HG03108 (cell line): ENCODE measurements at regions not wholly inside any gene's neighbourhood (a gene's known extent, or its start where the extent isn't known, plus 50 kb on each side); places are given as distances from the start of the nearest gene placed in this dataset.

Source experiments
- ATAC-seq: cut with Tn5 transposase; IDR thresholded peaks from one replicate; pipeline ENCODE4 v1.9.1; 2021; ENCODE audit warnings: moderate library complexity; ENCODE audit not compliant: unreplicated experiment

DNA sequence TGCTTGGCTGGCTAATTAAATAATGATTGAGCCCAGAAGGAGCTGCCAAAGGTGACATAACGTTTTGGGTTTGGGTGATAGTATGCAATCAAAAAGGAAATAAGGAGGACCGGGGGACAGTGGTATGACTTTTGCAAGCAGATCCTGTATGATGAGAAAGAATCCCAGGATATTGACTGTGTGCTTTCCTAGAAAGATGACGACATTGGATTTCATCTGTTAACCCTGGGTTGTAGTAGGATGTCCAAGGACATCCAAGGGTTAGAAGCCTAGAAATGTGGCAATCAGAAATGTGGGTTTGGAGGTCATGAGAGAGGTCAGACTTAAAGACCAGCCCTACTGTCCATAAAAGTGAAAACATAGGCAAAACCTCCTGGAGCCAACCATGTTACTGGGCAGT lies 50.3 kb upstream of the HMHB1 start:
- no peak for ATAC-seq

DNA sequence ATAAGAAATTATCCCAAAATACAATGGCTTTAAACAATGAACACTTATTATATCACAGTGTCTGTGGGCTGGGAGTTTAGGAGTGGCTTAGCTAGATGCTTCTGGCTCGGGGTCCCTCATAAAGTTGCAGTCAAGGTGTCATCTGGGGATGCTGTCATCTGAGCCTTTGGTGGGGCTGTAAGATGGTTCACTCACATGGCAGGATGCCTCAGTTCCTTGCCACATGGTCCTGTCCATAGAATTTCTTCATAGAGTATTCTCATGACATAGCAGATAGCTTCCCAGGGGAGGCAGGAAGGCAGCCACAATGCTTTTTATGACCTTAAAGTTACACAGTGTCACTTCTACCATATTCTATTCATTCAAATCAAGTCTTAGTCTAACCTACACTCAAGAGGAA lies 51.2 kb upstream of the HMHB1 start:
- ATAC-seq, result no peak

DNA sequence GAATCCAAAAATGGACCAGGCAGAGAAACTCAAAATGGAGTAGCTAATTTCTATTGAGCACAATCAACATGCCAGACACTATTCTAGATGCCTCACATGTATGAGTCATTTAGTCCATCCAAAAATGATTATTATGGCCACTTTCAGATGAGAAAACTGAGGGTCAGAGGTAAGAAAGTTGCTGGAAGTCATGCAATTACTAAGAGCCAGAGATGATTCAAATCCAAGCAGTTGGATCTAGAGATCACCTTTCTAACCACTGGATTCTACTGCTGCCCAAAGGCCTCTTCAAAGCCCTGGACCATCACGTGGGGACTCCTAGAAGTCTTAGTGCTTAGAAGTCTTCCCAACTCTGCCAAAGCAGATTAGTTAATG lies 51.8 kb upstream of the HMHB1 start:
- no peak for ATAC-seq

GRCh38 chr5:143759396-143760130 lies 52.4 kb upstream of the HMHB1 start:
- ATAC-seq, result no peak

DNA sequence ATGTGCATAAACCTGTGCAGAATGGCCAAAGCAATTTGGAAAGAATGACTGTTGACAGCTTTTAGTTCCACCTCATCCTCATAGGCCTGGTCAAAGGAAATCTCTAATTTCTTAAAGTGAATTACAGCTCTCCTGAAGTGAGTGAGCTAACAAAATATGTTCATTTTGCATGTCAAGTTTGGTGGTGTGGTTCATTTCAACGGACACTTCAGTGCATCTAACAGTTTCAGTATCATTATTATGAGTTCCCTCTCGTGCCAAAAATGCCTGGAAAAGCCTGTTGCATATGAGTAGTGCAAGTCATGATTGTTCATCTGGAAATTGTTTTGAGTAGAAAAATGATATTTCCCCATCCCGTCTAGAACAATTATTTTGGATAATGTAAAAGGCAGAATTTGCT lies 53.2 kb upstream of the HMHB1 start:
- no peak for ATAC-seq

- no peak for ATAC-seq
These were observed 53.9 kb upstream of the HMHB1 start for GRCh38 chr5:143758015-143758414.

GRCh38 chr5:143757116-143757515 lies 54.8 kb upstream of the HMHB1 start:
- no peak for ATAC-seq

GRCh38 chr5:143755966-143756365 lies 56.0 kb upstream of the HMHB1 start:
- no peak for ATAC-seq

GRCh38 chr5:143752165-143752850 lies 59.7 kb upstream of the HMHB1 start:
- ATAC-seq, result no peak

- no peak for ATAC-seq
These were observed 60.6 kb upstream of the HMHB1 start for GRCh38 chr5:143751342-143751741.

GRCh38 chr5:143749581-143750205 lies 62.3 kb upstream of the HMHB1 start:
- ATAC-seq, result no peak

DNA sequence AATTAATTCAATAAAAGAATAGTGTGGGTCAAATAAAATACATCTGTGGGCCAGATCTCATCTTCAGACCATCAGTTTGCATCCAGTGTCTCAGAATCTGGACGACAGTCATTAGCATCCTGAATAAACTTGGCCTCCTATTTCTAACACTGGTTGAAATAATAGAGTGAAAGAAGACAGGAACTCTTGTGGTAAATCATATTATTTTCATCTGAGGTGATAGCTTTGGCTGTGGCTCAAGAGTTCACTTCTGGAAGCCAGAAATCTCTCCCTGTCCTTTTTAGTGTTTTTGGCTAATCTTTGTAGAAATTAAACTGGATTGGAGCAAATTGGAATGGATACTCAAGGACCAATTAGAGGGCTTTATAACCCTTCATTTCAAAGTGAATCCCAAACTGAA lies 63.4 kb upstream of the HMHB1 start:
- ATAC-seq, result no peak

DNA sequence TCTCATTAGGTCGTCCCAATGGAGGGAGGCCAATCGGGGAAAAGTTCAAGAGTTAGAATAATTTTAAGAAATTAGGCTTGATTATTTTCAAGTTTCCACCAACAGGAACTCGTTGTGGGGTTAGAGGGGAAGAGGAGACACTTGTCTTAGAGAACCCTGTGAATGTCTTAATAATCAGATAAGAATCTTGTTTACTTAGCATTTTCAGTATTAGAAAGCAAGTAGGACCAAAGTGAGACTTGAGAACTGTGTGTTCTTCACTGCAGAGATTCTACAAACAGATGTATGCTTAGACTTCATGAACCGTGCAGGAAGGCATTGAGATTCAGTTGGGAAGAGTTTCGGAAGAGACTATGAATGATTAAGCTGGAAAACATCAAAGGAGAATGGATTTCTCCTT lies 69.0 kb upstream of the HMHB1 start:
- no peak for ATAC-seq

- ATAC-seq, result no peak
These were observed 70.5 kb upstream of the HMHB1 start for GRCh38 chr5:143741421-143741820.

- no peak for ATAC-seq
These were observed 71.0 kb upstream of the HMHB1 start for GRCh38 chr5:143740956-143741355.

- ATAC-seq, result no peak
These were observed 72.2 kb upstream of the HMHB1 start for GRCh38 chr5:143739746-143740145.

GRCh38 chr5:143738417-143739401 lies 73.3 kb upstream of the HMHB1 start:
- ATAC-seq, result no peak

GRCh38 chr5:143737062-143737461 lies 74.9 kb upstream of the HMHB1 start:
- ATAC-seq, result no peak

- no peak for ATAC-seq
These were observed 77.5 kb upstream of the HMHB1 start for GRCh38 chr5:143734456-143734780.

DNA sequence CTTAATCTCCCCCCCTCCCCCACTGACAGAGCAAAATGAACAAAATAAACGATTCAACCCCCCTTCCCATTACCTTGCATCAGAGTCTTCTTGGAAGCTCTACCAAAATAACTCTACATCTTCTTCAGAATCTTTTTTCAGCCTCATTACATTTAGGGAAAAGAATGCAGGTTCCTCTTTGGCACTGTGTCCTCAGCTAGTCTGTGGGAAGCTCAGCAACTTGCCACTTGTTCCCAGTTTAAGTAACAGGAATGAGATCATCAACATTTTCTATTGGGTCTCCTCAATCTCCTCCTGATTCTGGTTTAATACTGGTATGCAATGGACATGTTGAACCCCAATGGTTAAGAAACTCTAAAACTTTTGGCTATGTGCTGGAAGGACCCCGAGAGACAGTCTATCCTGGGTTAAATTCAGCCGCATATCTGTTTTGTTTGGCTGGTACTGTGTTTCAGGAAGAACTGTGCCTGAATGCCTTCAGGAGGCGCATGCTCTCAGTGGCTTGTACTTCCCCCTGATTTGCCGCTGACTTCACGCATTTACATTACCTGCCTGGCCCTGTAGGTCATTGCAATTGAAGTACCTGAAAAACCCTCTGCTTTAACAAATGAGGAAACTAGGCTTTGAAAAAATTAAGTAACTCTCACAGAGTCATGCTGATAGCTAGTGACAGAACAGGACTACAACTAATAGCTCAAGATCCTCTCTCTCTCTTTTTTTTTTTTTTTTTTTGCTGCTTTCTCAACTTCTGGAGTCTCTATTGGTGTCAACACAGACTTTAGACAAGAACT lies 78.1 kb upstream of the HMHB1 start:
- ATAC-seq, result no peak
